ENCODE measurements at regions not wholly inside any gene's neighbourhood (a gene's known extent, or its start where the extent isn't known, plus 50 kb on each side); places are given as distances from the start of the nearest gene placed in this dataset.
"Not testable (repeated sequence)": the region's sequence is repeated elsewhere in the genome, so short reads cannot be mapped to it uniquely, and the experiment has no call there.

DNA sequence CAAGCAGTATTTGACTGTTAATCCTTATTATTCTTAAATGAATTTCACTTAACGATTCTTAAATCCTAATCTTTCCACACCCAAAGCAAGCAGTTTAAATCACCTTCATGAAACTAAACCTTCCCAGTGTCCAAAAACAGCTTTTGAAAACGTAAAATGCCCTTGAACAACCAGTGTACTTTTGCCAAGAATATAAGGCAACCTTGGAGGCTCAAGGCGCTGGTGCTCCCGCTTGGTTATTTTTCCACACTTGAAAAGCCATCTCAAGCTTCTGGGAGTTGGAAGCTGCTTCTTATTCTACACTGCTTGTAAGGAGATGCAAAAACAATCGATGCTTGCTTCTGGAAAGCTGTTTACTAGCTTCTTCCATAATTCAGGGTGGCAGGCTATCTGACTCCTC, 625.7 kb downstream of the HTR1B start:
- peak; percentile 11 for DNase-seq

DNA sequence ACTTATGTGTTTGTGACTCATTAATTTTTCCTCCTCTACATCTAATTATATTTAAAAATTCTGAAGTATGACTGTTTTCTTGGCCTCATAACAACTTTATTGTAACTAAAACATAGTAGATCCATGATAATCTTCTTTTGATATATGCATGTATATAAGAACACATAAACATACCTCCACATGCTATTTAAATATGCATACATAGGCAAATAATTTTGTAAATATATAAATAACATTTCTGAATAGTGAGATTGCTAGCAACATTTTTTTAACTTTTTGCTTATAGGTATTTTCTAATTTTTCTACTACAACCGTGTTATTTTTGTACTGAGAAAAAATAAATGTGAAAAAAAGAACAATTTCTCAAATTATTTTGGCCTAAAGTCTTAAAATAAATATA, 627.6 kb downstream of the HTR1B start:
- no peak for DNase-seq

DNA sequence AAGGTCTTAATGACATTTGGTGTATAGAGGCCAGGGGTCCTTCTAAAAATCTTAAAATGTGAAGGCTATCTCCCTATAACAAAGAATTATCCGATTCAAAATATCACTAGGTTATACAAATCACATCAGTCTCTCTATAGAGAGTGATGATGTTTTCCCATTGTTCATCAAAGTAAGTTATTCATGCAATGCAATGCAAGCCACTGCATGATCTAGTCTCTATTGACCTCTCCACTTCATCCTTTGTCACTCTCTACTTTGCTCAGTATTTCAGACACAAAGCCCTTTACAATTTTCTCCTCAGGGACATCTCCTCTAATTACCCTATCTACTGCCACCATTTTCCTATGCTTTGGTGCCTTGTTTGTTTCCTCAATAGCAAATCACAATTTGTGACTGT, 628.0 kb downstream of the HTR1B start:
- no peak for DNase-seq

DNA sequence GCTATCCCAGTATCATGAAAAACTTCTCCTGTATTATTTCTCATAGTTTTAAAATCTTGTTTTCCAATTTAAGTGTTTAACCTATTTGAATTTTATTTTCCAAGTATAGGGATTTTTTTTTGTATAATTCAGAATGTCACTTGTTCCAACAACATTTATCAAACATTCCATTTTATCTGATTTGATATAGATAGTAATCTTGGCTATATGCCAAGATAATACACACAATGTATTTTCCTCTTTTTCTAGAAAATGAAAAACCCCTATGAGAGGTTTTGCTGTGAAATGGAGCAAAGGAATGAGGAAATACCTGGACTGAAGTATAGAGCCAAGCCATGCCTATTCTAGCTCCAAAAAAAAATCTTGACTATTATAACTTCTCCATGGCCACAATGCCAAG, 628.9 kb downstream of the HTR1B start:
- no peak for DNase-seq

DNA sequence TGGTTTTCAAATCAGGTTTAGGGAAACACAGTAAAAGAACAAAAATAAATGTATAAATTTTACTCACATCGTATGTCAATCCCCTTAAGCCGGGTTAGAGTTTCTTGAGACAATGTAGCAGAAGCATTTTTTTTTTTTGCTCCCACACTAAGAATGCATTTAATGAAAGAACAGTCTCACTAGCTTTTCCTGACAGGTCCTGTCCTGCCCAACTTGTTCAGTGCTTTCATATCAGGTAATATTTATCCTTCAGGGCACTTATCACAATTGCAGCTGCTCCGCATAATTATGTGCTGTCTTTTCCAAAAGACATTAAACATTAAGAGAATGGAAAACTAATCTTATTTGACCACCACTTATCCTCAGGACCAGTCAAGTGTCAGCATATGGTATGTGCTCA, 632.0 kb downstream of the HTR1B start:
- no peak for DNase-seq

DNA sequence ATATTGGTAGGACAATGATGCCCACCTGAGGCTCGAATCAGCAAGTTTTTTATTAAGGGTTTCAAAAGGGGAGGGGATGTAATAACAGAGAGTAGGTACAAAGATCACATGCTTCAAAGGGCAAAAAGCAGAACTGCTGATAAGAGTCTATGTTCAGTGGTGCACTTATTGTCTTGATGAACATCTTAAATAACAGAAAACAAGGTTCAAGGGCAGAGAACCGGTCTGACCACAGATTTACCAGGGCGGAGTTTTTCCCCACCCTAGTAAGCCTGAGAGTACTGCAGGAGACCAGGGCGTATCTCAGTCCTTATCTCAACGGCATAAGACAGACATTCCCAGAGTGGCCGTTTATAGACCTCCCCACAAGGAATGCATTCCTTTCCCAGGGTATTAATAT, 639.7 kb downstream of the HTR1B start:
- not testable (repeated sequence) for DNase-seq

DNA sequence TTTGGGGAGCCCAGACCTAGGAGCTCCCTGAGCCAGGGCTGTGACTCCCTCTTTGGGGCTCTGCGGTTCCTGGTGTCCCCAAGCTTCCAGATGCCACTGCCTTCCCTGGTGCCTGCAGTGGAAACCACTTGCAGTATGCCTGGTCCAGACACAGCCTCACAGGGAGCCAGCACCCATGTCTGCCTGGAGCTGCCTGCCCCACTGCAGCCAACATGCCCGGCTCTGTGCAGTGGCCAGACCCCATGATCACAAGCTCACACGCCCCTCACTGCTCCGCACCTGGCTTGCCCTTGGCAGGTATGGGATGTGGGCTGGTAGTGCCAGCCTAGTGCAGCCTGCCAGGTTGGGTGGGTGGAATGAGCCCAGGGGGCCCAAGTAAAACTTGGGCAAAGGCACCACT, 644.8 kb downstream of the HTR1B start:
- no peak for DNase-seq

DNA sequence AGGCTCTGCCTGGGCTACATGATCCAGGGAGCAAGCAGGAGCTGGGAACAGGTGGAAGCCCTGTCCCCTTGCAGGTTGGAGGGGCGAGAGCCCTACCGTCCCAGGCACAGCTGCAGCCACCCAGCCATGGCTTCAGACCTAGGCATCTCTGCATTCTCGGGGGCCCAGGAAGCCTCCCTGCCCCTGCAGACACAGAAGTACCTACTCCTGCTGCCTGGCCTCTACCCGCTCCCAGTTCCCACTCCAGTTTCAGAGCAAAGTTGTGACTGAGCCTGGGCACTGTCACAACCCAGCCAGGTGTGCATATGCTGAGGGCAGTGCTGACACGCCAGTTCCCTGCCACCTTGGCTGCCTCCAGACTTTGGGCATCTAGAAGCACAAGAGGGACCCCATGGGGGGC, 645.9 kb downstream of the HTR1B start:
- no peak for DNase-seq

DNA sequence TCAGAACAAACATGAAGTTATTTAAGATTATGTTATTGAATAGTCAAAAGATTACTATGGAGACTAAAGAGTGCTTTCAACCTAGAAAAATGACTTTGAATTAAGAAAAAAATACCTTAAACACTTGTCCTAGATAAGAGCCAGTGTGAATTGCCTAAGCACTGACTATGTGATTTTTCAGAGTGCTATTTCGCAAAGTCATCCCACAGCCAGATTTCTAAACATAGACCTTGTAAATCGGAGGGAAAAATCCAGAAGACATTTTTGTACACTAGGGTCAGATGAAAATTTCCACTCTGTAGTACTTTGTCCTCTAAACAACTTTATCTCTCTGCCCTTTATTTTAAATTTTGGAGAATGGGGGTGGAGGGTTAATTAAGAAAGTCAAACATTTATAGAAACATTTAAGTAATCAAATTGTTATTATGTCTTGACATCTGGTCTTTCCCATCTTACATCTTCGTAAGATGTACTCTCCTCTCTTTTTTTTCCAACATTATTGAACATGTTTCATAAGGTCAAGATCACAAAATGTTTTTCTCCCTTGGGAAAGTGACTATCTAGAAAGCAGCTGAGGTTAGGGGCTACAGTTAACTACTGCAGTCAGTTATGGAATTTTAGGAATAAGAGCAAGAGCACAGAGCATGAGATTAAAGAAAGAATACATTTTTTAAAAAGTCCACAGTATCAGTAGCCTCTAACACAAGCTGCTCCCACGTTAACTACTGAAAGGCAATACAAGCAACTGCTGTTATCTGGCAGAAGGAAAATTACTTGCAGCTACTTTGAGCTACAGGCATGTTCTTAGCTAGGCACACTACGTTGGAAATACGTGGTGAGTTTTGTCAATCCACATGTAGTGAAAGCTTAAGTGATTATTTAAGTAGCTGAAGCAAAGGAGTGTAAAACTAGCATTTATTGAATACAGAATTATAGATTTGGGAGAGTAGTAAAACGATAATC, 648.5 kb downstream of the HTR1B start:
- DNase-seq = no peak

DNA sequence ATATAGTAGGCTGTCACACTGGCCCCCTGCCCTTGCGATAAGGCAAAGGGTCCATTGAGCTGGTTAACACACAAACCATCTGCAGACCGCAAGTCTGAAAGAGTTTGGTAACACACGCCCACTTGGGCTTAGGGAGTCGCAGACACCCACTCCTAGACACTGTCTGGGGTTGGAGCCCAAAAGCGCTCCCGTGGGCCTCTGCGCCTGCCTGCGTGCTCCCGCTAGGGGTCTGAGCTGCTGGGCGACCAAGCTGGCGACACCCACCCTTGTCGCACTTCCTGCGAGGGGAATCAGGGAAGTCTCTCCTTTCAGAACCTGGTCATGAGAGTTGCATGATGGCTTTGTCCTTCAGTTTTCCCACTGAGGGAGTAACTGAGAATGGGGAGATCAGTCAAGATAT, 653.0 kb downstream of the HTR1B start:
- DNase-seq = no peak

DNA sequence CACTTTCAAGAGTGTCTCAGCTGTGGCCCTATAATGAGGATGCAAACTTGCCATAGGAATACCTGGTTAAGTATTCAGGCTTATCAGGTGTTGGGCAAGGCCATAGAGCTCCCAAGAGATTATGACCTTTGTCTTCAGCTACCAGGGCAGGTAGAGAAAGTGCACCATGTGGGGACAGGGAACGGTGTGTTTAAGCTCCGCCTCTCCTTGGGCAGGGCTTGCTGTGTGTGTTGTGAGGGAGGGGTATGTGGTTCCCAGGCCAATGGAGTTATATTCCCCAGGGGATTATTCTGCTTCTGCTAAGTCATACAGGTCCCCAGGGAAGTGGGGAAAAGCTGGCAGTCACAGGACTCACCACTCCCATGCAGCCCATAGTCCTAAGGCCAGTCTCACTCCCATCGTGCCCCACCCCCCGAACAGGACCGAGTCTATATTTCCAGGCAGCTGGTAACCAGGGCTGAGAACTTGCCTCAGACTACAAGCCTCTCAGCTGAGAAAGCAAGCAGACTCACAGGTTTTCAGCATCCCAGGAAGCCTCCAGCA, 660.2 kb downstream of the HTR1B start:
- DNase-seq = no peak

DNA sequence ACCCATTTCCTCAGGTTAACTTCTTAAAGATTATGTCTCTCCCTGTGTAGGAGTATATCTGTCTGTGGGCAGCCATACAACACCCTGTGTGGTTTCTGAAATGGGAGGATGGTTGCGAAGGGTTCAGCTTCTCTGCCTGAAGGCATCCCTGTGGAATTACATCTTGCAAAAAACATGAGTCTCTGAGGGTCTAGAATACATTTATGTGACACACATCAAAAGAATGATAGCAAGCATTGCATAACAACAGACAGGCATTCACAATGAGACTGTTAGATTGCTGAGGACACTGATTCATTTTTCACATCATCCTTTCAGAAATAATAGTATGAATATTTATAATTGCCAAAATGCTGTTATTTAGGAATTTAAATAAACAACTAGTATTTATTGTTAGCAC, 670.9 kb downstream of the HTR1B start:
- peak; percentile 24 for DNase-seq

DNA sequence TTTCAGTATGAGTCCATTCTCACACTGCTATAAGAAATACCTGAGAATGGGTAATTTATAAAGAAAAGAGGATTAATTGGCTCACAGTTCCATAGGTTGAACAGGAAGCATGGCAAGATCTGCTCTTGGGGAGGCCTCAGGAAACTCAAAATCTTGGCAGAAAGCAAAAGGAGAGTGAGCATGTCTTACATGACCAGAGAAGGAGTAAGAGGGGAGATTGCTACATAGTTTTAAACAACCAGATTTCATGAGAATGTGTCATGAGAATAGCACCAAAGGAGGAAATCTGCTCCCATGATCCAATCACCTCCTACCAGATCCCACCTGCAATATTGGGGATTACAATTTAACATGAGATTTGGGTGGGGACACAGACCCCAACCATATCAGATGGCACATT, 672.4 kb downstream of the HTR1B start:
- no peak for DNase-seq

DNA sequence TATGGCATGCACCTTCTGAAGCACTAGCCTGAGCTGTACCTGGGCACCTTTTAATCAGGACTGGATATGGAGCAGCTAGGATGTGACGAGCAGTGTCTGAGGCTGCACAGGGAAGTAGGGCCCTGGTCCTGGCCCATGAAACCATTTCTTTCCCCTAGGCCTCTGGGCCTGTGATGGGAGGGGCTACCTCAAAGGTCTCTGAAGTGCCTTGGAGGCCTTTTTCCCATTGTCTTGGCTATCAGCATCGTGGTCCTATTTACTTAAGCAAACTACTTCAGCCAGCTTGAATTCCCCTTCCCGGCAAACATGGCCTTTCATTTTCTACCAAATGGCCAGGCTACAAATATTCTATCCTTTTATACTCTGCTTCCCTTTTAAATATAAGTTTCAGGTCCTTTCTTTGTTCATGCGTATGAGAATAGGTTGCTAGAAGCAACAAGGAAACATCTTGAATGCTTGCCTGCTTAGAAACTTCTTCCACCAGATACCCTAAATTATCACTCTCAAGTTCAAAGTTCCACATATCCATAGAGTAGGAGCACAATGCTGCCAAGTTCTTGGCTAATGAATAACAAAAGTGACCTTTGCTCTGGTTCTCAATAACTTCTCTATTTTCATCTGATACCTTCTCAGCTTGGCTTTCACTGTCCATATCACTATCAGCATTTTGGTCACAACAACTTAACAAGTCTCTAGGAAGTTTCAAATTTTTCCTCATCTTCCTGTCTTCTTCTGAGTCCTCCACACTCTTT, 673.1 kb downstream of the HTR1B start:
- DNase-seq = no peak

DNA sequence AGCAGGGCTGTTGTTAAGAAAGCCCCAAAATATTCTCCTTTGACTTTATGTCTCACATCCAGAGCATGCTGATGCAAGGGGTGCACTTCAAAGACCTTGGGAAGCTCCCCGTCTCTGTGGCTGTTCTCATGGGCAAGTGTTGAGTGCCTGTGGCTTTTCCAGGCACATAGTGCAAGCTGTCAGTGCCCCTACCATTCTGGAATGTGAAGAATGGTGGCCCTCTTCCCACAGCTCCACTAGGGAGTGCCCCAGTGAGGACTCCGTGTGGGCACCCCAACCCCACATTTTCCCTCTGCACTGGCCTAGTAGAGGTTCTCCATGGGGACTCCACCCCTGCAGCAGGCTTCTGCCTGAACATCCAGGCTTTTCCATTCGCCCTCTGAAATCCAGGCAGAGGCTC, 673.7 kb downstream of the HTR1B start:
- DNase-seq = no peak

DNA sequence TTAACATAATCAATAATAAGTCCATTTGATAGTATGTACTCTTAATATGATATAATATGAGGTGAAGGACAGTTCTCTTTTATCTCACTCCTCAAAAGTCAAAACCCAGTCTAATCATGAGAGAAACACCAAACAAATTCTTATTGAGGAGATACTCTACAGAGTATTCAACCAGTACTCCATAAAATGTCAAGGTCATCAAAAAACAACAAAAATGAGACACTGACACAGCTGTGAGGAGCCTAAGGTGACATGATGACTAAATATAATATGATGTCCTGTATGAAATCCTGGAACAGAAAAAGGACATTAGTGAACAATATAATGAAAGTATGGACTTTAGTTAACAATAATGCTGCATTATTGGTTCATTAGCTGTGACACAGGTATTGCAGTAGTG, 675.1 kb downstream of the HTR1B start:
- DNase-seq = no peak

DNA sequence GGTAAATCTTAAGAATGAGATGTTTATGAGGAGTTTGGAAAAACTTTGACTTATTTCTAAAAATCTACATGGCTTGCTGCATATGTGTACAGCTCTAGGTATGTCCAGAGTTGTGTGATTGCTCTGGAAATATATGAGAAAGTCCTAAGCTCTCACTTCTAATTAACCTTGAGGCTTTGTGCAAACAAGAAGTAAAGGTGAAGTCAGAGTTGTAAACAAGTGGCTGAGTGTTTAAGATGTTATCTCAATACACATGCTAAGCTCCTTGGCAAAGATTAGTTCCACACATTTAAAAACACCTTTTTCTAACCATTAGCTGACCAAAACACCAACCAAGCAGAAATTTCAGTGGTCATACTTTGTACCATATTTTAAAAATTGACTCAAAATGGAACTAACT, 684.2 kb downstream of the HTR1B start:
- DNase-seq = no peak

DNA sequence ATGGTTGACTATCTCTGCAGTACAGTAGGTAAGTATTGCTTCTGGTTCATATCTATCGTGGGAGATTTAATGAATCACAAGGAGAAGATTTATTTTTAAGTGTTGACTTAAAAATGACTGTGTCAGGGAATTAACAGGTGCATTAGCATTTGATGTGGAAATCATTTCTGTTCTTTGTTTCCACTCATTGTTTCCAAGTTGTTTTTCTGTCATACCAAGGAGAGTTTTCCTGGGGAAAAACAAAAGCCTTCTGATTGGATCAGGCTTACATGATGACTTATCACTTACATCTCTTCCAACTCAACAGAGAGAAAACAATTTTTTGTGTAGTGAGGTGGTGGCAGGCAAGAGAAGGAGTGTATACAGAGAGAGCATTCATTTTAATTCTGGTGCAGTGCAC, 686.4 kb downstream of the HTR1B start:
- peak; percentile 17 for DNase-seq

DNA sequence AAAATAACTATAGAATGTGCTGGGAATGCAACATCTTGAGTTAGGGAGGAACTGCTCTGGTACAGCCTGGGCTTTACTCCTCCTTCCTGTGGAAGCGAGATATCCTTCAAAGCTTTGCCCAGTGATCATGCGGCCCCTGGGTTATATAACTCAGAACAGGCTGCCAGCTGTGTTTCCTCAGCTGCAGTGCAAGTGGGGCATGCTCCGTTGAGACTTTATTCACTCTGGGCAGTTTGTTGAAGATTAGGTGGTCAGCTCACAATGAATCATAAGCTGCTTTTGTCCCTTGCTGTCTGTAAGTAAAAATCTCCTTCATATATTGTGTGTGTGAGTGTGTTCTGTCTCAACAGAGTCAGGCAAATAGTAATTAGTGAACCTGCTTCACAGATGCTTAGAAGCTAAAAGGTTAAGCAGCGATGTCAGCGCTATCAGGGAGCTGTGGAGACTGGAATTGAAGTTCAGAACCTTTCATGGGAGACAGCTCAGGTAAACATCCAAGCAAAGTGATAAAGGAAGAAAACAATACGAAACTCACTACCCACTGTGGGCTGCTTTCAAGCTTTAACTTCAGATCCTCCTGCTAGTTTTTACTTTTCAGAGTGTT, 688.4 kb downstream of the HTR1B start:
- DNase-seq = peak; percentile 13

DNA sequence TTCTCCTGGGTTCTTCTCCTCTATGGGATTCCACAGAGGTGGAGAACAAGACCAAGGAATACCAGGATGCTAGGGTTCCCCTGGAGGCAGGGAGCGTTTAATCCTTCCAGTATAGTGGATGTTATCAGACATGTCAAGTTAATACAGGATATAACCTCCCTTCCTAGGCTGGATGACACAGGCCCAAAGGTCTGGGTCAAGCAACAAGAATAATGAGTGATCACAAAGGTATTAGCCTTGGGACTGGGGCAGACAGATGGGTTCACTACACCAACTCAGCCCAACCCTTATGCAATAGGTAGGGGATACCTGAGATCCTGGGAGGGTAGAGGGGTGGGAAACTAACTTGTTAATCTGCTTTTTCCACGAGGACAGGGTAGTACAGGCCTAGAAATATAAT, 690.3 kb downstream of the HTR1B start:
- no peak for DNase-seq

DNA sequence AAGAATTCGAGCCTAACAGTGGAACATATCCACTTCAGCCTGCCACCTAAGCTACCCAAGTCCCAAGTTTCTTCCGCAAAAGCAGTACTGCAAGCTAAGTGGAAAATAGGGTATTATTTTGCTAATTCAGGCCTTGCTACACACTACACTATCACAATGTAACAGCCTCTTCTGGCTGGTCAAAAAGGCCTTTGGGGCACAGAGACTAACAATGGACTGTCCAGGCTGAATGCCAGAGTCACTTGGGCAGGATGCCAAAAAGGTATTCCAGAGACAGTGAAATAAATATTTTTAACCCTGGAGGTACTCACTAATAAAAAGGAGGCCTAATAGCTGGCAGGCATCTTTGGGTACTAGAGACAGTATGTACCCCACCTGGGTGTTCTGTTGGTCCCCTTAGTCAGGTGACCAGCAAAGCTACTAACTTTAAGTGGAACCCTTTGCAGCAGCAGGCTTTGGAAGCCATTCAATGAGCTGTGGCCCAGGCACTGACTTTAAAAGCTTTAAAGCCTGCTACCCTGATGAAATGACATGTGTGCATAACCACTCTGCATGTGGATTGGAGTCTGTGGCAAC, 692.1 kb downstream of the HTR1B start:
- DNase-seq = no peak

DNA sequence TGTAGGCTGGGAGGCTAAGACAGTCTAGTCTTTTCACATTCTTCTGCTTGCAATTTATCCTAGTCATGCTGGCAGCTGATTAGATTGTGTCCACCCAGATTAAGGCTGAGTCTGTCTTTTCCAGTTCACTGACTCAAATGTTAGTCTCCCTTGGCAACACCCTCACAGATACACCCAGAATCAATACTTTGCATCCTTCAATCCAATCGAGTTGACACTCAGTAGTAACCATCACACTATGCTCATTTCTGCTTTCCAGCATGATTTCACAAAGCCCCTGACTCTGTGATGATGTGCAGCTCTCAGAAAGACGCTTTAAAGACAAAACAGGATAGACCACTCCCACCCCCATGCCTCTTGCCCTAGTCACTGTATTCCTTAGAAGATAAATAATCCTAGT, 693.0 kb downstream of the HTR1B start:
- peak; percentile 15 for DNase-seq

DNA sequence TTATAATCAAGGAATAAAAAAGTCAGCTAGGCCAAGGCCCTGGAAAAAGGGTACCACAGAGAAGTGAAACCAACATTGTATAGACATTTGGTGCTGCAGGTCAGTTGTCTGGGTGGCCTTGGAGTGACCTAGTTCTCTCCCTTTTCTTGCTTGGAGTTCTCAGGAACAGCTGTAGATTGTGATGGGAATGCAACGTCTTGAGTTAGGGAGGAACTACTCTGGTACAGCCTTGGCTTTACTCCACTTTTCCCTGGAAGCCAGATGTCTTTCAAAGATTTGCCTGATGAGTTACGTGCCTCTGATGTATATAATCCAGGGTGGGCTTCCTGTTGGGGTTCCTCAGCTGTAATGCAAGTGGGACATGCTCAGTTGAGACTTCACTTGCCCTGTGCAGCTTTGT, 694.7 kb downstream of the HTR1B start:
- DNase-seq = peak; percentile 23

All from retina (tissue), 1 donor.